WTC11 (cell line): ENCODE measurements at regions not wholly inside any gene's neighbourhood (a gene's known extent, or its start where the extent isn't known, plus 50 kb on each side); places are given as distances from the start of the nearest gene placed in this dataset.

Experiments used
- CTCF ChIP-seq: fragments of 200-600 bp; IDR thresholded peaks from 2 replicates; pipeline ENCODE4 v1.8.0; 2022; ENCODE audit warnings: antibody characterized with exemption
- ETV6 ChIP-seq: sonication (generic); formaldehyde crosslinking; IDR thresholded peaks from 2 replicates; pipeline ENCODE4 v1.8.1; 2022; ENCODE audit warnings: mild to moderate bottlenecking, missing genetic modification reagents
- JUN ChIP-seq: sonication (generic); formaldehyde crosslinking; IDR thresholded peaks from 2 replicates; pipeline ENCODE4 v1.8.0; 2023; ENCODE audit warnings: mild to moderate bottlenecking, missing genetic modification reagents
- MAX ChIP-seq: sonication (generic); formaldehyde crosslinking; IDR thresholded peaks from 2 replicates; pipeline ENCODE4 v1.8.0; 2022; ENCODE audit warnings: mild to moderate bottlenecking, missing genetic modification reagents
- USF1 ChIP-seq: sonication (generic); formaldehyde crosslinking; IDR thresholded peaks from 2 replicates; pipeline ENCODE4 v1.8.0; 2022; ENCODE audit warnings: mild to moderate bottlenecking, missing genetic modification reagents
- USF2 ChIP-seq: sonication (generic); formaldehyde crosslinking; IDR thresholded peaks from 2 replicates; pipeline ENCODE4 v1.8.1; 2023; ENCODE audit warnings: mild to moderate bottlenecking, missing genetic modification reagents, moderate library complexity
- ZBTB43 ChIP-seq: sonication (generic); formaldehyde crosslinking; IDR thresholded peaks from 2 replicates; pipeline ENCODE4 v1.8.1; 2023; ENCODE audit warnings: mild to moderate bottlenecking, missing genetic modification reagents
- ZNF121 ChIP-seq: sonication (generic); formaldehyde crosslinking; IDR thresholded peaks from 2 replicates; pipeline ENCODE4 v1.8.0; 2023; ENCODE audit warnings: missing genetic modification reagents
- ZNF512 ChIP-seq: sonication (generic); formaldehyde crosslinking; IDR thresholded peaks from 2 replicates; pipeline ENCODE4 v1.8.1; 2022; ENCODE audit warnings: missing genetic modification reagents, borderline replicate concordance
- ZNF671 ChIP-seq: fragments of 250-450 bp; sonication (Bioruptor Pico); IDR thresholded peaks from 2 replicates; pipeline ENCODE4 v1.8.0; 2021; ENCODE audit warnings: mild to moderate bottlenecking

- TF ChIP-seq ZBTB43 (no peak), ETV6 (no peak), CTCF (no peak), MAX (CRISPR knock-in tag) (no peak), ZNF121 (CRISPR knock-in tag) (no peak), JUN (CRISPR knock-in tag) (no peak), ZNF512 (no peak), USF1 (no peak), USF2 (CRISPR knock-in tag) (no peak), ZNF671 (CRISPR knock-in tag) (no peak)
Observed at GRCh38 chr1:29475326-29475725, 239.0 kb downstream of the PTPRU start.
